ENCODE measurements at regions not wholly inside any gene's neighbourhood (a gene's known extent, or its start where the extent isn't known, plus 50 kb on each side); places are given as distances from the start of the nearest gene placed in this dataset.

GRCh38 chr11:127066401-127067090 is 66.0 kb upstream of the KIRREL3 start:
- H3K9me3 ChIP-seq, result no peaks in the 10 kb centered on the region
- no peak overlapping the region for H3K27ac ChIP-seq
- peak; percentile 9 for DNase-seq (ENCODE audit: low spot score)
- H3K36me3 ChIP-seq, result no peaks in the 10 kb centered on the region
- no peak overlapping the region for H3K4me3 ChIP-seq
- peaks cover 0 to 2% of the 10 kb centered on the region in 2 donors for H3K27me3 ChIP-seq
- TF ChIP-seq CTCF (IDR thresholded peaks at IDR 0.05), result no peak
- no peaks in the 10 kb centered on the region for H3K4me1 ChIP-seq

- no peak for DNase-seq (ENCODE audit: low spot score)
- Histone ChIP-seq H3K4me3 (no peak overlapping the region), H3K4me1 (peaks cover 0 to 10% of the 10 kb centered on the region in 2 donors), H3K9me3 (no peaks in the 10 kb centered on the region), H3K36me3 (no peaks in the 10 kb centered on the region), H3K27ac (no peak overlapping the region), H3K27me3 (peaks cover 0 to 2% of the 10 kb centered on the region in 2 donors)
- TF ChIP-seq CTCF (IDR thresholded peaks at IDR 0.05), result no peak
Observed at GRCh38 chr11:127063241-127063640, 62.7 kb upstream of the KIRREL3 start.

- H3K36me3 ChIP-seq, result no peaks in the 10 kb centered on the region
- H3K27me3 ChIP-seq, result peaks cover 0 to 2% of the 10 kb centered on the region in 2 donors
- no peak overlapping the region for H3K27ac ChIP-seq
- H3K9me3 ChIP-seq, result no peaks in the 10 kb centered on the region
- H3K4me3 ChIP-seq, result no peak overlapping the region
- no peak for TF ChIP-seq CTCF (IDR thresholded peaks at IDR 0.05)
- peaks cover 0 to 10% of the 10 kb centered on the region in 2 donors for H3K4me1 ChIP-seq
- no peak for DNase-seq (ENCODE audit: low spot score)
Observed at GRCh38 chr11:127061947-127062346, 61.4 kb upstream of the KIRREL3 start.

- Histone ChIP-seq H3K4me1 (peaks cover 0 to 10% of the 10 kb centered on the region in 2 donors), H3K27me3 (peaks cover 0 to 2% of the 10 kb centered on the region in 2 donors), H3K36me3 (no peaks in the 10 kb centered on the region), H3K9me3 (no peaks in the 10 kb centered on the region), H3K4me3 (no peak overlapping the region), H3K27ac (no peak overlapping the region)
- no peak for DNase-seq (ENCODE audit: low spot score)
- TF ChIP-seq CTCF (IDR thresholded peaks at IDR 0.05), result no peak
Observed at GRCh38 chr11:127059750-127060149, 59.2 kb upstream of the KIRREL3 start.

- H3K27me3 ChIP-seq, result peaks cover 0 to 2% of the 10 kb centered on the region in 2 donors
- peaks cover 0 to 10% of the 10 kb centered on the region in 2 donors for H3K4me1 ChIP-seq
- no peak overlapping the region for H3K27ac ChIP-seq
- no peaks in the 10 kb centered on the region for H3K36me3 ChIP-seq
- TF ChIP-seq CTCF (IDR thresholded peaks at IDR 0.05), result no peak
- no peaks in the 10 kb centered on the region for H3K9me3 ChIP-seq
- DNase-seq (ENCODE audit: low spot score), result no peak
- H3K4me3 ChIP-seq, result no peak overlapping the region
Observed at GRCh38 chr11:127059286-127059685, 58.7 kb upstream of the KIRREL3 start.

GRCh38 chr11:127058524-127058923 is 58.0 kb upstream of the KIRREL3 start:
- no peak overlapping the region for H3K27ac ChIP-seq
- H3K4me3 ChIP-seq, result no peak overlapping the region
- no peaks in the 10 kb centered on the region for H3K36me3 ChIP-seq
- TF ChIP-seq CTCF (IDR thresholded peaks at IDR 0.05), result no peak
- no peak for DNase-seq (ENCODE audit: low spot score)
- peaks cover 0 to 10% of the 10 kb centered on the region in 2 donors for H3K4me1 ChIP-seq
- H3K9me3 ChIP-seq, result no peaks in the 10 kb centered on the region
- peaks cover 0 to 2% of the 10 kb centered on the region in 2 donors for H3K27me3 ChIP-seq

All from right atrium auricular region (tissue), 2 donors.